Pulmonary artery endothelial cell (primary cell): ENCODE measurements at regions not wholly inside any gene's neighbourhood (a gene's known extent, or its start where the extent isn't known, plus 50 kb on each side); places are given as distances from the start of the nearest gene placed in this dataset.
"Not testable (repeated sequence)": the region's sequence is repeated elsewhere in the genome, so short reads cannot be mapped to it uniquely, and the experiment has no call there.

ENCODE experiments used
- DNase-seq: peaks from one replicate; pipeline ENCODE4 v3.0.0-alpha.2; 2011; ENCODE audit warnings: low read depth, low spot score

DNA sequence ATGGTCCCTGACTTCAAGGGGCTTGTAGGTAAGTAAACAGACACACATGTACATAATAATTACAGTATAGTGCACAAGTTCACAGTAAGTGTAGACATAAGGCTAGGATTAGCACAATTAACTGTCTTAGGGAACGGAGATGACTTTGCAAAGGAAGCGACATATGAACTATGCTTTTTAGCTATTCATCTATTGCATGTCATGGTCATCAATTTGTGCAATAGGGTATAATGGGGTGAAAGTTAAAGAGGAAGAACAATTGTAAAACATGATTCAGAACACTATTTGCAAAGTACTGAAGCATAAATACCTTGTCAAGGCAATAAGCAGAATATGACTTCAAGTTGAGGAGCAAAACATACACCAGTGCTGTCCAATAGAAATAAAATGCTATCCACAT, 112.3 kb upstream of the SLC8A1 start:
- DNase-seq: no peak

DNA sequence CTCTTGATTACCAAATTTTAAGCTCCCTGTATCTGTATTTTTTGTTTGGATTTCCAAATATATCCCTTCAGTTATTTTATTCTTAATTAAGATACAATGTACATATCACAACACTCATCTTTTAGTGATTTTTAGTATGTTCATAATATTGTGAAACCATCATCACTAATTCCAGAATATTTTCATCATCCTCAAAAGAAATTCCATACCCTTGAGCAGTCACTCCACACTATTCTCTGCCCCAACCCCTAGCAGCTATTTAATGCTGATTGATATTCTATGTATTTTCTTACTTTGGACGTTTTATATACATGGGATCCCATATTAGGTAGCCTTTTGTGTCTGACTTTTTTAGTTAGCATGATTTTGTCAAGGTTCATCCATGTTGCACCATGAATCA, 127.4 kb upstream of the SLC8A1 start:
- no peak for DNase-seq

DNA sequence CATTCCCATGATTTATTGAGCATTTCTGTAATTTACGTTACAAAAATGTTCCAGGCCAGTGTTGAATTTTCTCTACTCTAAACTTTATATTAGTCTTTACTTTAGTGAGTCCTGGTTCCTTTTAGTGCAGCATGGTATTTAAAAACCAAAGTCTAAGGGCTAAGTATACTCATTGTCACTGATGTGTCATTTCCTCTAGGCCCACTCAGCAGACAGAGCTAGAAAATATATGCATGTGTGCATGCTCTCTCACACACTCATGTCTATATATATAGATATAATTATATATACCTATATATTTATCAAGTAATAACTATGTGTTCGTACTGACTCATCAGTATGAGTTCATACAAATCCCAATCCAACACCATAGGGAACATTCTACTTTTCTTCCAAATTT, 132.5 kb upstream of the SLC8A1 start:
- no peak for DNase-seq

DNA sequence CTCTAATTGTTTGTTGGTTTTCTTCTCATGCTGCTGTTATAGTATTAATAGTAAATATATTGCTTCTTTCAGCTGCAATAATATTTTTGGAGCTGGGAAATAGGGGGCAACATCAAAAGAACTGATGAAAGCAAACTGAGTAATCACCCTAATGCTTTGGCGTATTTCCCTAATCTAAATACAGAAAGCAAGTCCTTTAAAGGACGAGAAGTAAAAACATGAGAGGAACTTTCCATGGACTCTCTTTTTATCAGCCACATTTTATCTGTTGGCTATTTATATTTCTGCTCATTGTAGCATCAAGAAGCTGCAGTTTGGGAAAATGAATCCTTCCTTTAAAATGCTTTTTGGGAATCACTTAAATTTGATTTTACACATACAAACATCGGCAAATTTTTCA, 139.9 kb upstream of the SLC8A1 start:
- DNase-seq: no peak

DNA sequence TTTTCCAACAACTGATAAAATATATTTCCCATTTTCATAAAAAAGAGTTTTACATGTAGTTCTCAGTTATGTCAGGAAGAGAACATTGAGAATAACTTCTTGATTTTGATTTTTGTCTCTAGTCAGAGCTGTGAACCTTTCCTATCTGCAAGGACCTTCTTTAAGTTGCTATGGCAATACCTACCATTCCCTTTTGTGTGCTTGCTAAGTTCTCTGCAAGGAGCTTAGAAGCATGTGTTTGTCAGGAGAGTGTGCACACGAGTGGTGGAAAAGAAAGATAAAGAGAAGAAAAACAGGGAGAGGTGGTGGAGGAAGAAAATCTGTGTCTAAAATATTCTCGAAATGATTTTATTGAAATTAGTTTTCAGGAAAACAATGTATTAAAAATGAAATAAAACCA, 140.3 kb upstream of the SLC8A1 start:
- no peak for DNase-seq

DNA sequence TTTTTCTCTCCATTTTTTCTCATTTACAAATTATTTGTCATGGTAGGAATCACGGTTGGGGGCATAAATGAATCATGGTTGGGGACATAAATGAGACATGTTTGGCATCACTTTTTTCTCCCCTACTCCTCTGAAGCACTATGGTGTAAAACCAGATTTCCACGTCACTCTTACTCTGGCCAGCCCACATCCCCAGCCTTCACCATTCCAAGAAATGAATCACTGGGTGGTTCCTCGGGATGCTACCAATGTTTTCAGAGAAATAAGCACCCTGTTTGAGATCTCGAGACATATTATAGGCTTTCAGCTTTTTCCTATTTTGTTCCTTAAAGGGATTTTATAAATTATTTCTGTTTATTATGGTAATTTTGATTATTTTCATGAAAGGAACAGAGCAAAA, 155.0 kb upstream of the SLC8A1 start:
- no peak for DNase-seq

DNA sequence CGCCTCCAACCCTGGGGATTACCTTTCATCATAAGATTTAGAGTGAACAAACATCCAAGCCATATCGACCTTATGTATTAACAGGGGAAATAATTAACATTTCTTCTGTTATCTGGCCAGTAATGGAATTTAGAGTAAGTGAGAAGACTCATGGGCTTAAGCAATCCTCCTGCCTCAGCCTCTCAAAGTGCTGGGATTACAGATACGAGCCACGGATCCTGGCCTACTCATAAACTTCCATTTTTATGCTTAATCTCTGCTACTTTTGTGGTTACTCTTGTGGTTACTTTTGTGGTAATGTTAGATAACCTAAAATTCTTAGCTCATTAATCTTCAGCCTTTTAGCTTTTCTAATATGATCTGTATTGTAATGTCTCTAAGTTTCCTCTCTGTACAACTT, 159.3 kb upstream of the SLC8A1 start:
- no peak for DNase-seq

DNA sequence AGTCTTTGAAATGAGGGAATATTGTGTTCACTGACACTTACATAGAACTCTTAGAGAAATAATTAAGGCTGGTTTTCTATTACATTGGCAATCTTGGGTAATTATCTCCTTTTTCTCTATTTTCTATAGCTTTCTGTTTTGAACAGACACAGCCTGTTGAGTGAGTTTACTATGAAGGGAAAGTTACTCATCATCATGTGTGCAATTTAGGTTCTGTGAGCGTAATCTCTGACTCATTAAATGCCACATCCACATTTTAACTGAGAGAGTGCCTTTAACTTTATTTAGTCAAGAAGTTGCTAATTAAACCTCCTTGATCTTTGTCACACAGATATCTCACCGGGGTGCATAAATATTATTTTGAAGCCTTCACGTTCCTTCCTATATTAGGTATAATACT, 174.0 kb upstream of the SLC8A1 start:
- DNase-seq: no peak

DNA sequence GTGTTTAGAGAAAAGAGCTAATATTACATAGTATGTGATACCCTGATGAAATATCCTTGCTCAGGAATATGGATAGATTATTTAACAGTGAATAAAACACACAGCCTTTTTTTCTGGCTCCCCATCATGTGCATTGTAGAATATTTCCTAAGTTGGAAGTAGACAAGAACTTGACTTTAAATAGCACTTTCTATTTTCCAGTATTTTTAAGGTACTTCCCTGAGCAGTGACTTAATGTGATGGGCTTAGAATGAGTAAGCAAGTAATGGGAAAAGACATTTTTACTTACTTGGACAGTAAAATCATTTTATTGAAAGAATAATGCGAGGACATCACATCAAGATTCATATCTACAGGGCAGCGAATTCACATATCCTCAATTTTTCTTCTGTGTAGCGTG, 176.7 kb upstream of the SLC8A1 start:
- no peak for DNase-seq

DNA sequence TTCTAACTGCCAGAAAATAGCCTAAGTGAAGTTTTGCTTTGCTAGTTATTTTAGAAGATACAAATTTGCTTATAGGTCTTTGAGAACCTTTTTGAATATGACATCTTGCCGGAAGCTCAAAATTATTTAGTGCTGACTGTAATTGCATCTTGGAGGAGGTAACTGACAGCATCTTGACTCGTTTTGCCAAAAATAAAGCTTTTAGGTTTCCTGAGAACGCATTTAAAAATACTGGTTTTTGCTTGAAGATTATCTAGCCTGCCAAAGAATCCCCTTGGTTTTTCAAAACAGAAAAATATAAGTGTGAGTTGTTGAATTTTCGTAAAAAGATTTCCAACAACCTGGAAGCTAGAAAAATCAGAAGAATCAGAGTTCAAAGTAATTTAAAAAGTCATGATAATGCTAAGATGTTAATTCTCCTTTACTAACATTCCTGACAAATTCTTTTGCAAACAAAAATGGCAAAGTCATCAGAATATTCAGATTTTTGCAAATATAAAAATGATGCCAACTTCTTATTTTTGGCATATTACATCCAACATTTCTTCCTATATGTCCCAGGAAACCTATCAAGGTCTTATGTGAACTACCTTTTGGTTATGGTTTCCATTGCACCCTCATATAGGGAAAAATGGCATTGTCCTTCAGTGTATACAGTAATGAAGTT, 178.0 kb upstream of the SLC8A1 start:
- no peak for DNase-seq

DNA sequence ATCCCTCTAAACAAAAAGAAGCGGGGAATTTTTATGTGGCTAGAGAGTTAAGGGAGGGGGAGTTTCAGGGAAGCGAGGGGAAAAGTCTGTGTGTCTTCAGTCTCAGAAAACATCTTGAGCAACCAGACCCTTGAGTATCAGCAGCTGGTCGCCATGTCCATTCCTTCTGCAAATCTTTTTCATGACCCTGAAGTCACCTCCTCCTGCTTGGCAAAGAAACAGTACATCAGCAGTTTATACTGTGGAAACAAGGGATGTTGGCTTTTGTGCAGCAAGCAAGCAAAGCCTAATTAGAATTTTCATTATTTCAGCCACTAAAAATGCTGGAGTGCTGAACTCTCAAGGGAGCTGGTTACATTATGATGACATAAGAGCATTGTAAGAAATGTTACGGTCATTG, 187.4 kb upstream of the SLC8A1 start:
- DNase-seq: no peak

DNA sequence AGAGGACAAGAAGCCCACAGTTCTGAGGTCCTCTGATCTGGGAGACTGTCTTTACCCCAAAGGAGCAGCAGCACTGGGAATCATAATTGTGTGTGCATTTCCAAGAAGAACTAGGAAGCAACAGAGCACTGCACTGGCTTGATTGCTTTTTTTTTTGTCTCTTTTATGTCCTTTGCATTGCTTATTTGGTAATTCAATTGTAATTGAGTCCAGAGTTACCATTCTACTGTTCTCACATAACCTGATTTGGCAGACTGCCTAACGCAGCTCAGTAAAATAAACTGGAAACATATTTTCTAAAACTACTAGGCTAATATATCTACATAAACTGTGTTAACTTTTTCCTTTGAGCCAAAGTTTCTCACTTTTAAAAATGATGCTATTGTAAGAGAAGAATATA, 190.3 kb upstream of the SLC8A1 start:
- DNase-seq: no peak

DNA sequence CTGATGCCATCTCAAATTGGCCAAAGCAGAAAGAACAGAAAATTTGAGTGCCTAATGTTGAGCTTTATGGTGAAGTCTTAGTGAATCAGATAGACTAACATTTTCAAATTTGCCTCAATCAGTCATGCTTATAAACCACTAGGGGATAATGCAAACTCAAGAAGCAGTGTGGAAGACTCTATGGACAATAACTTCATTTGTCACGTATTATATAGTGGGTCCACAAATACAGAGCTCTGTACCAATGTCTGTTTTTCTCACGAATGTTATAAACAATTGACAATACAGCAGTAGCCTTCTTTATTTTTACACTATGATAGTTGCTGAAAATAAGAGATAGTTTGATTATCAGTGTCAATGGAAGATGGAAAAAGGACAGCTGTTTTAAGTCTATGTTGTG, 190.8 kb upstream of the SLC8A1 start:
- DNase-seq: no peak

DNA sequence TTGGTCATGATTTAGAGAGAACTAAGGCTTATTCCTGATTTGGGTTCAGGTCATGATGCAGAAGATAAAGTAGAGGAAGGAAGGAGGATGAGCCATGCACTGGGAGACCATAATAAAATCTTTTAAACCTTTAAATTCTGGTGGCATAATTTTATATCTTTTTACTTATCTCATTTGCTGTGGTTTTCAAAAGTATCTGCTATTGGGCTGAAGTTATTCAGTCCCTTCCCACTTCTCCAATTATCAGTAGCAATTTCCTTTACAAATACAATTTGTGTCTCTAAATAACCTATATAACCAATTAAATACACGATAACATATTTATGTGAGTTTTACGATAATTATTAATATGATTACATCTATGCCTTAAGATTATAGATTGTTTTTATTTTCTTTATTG, 194.8 kb upstream of the SLC8A1 start:
- DNase-seq: no peak

DNA sequence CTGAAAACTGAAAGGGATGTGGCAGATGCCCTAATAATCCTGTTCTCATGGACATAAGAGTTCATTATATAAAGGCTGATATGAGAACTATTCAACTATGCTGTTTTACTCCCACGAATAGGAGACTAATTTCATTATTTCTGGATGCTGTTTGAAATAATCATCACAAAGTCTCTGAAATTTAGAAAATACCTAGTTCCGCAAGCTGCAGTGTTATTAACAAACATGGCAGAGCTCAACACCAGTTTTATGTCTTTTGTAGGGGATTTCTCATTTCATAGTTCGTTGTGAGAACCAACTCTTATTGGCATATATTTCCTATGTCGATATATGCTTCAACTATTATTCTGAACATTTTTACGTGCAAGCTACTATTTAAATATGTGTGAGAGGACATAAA, 200.3 kb upstream of the SLC8A1 start:
- DNase-seq: no peak

DNA sequence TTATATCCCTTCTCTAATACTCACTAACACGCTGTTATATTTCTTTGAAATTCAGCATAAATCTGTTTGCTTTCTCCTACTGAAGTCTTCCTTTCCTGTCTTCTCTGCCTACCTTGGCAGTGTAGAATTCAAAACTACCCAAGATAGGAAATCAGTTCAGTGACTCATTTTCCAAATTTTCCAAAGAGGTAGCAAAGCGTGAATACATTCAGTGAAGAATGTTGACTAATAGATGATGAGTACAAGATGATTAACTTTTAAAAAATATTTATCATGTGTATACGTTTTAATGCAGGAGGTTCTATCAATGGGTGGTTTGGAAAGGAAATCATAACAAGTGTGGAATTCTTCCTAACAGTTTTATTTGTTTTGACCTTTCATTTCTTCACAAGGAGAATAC, 201.9 kb upstream of the SLC8A1 start:
- no peak for DNase-seq

DNA sequence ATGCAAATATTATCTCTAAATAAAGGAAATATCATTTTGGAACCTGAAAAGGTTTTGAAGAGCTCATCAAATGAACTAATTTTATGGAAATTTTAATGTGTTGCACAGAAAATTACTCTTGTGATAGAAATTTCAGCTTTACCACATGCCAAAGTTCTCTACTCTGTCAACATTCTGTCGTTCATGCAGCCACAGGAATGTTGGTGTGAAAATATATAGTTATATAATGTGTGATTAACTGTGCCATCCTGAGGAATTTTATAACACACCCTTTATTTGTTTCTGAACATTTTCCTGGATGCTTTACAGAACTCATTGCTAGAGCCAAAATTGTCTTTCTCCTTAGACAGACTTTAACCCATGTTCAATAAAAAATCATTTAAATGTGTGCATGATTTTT, 202.5 kb upstream of the SLC8A1 start:
- no peak for DNase-seq

DNA sequence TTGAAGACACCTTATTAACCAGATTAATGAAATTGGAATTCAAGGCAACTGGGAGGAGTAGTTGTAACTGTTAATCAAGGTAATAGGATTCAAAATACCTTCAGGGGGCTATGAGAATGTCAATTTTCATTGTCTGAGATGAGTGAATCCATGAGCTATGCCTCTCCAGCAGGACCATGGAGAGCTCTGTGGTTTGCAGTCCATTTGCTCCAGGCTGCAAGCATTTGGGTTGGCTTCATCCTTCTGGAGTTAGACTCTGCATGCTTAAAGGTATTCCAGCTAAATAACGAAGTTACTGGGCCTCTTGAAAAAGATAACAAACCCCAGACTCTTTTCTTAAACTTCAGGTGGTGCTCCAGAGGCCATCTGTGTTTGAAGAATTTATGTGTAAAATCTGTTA, 207.1 kb upstream of the SLC8A1 start:
- DNase-seq: no peak

DNA sequence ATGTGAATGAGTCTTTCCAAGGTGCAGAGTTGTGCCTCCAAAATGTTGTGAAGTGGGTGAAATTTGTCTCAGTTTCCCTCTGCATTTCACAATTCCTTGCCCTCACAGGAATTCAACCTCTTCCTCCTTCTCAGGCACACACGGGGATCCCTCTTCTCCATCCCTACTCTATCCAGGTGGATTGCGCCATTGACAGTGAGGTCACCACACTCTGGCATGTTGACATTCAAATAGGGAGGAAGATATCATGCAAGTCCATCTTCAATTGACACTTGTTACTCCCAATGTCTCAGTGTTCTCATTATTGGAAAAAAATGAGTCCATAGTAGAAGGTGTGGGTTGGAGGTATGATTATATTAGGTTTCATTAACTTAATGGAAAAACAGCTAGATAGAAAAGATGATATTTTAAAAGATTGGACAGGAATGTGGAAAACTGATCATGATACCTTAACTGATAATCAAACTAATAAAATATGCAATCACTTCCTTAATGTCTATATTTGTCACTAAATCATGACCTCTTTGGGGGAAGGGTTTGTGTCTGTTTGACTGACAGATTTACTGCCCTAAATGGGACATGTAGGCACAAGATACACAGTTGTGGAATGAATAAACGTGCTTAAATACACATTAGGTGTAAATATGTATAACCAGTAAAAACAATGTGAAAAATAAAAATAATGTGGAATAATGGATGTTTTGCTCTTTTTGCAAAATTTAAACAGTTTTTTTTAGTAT, 213.8 kb upstream of the SLC8A1 start:
- DNase-seq: no peak

DNA sequence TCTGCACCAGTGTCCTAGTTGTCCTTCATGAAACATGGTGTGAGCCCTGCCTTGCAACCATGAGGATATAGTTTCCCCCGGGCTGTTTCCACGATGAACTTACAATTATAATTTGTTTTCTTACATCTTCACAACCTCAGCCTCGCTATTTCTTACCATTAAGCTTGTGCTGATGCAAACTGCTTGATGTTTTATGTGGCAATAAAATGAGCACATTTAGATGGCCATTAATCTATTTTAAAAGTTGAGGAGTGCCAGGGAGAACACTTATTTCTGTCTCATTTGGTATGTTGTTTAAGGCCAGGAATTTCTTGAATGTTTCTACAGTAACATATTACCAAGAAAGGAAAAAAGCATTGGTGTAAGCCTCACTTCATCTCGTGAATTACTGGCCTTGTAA, 214.5 kb upstream of the SLC8A1 start:
- DNase-seq: no peak

DNA sequence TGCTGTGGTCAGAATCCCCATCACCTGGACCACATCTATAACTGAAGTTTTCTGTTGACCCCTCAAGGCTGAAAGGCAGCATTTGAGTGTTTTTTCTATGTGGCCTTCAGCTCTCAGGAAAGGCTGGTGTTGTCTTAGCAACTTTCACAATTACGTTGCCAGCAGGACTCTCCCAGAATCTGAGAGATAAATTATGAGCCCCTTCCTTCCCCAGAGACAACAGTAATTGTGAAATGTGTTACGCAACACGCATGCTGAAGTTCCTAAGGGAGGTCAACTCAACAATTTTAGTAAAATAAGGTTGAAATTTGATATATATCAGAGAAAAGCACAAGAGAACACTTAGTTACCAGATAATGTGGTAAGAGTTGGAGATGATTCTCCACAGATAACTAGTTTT, 216.5 kb upstream of the SLC8A1 start:
- DNase-seq: no peak

DNA sequence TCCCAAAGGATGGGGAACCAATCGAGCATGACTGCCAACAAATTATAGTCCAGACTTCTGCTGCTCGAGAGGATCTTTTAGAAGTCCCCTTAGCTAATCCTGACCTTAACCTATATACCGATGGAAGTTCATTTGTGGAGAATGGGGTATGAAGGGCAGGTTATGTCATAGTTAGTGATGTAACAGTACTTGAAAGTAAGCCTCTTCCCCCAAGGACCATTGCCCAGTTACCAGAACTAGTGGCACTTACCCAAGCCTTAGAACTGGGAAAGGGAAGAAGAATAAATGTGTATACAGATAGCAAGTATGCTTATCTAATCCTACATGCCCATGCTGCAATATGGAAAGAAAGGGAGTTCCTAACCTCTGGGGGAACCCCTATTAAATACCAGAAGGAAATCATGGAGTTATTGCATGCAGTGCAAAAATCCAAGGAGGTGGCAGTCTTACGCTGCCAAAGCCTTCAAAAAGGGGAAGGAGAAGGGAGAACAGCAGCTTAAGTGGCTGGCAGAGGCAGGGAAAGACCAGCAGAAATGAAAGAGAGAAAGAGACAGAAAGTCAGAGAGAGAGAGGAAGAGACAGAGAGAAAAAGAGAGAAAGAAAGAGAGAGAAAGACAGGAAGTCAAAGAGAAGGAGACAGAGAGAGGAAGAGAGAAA, 224.4 kb upstream of the SLC8A1 start:
- DNase-seq: not testable (repeated sequence)

DNA sequence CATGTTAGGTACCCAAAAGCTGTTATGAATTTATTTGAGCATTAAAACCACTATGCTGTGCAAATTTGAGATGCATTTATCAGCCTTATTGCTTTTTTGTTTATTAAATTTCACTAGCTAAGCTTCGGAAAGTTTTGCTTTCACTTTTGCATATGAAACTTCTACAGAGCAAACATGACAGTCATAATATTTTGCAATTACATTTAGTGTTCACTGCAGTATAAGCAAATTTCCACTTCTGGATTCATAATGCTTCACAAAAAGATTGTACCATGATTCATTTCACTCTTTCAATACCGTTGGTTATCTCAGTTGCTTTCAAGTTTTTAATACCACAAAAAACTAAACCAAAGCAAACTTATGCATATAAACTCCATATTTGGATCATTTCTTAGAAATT, 228.7 kb upstream of the SLC8A1 start:
- no peak for DNase-seq
